ENCODE measurements at regions not wholly inside any gene's neighbourhood (a gene's known extent, or its start where the extent isn't known, plus 50 kb on each side); places are given as distances from the start of the nearest gene placed in this dataset.

GRCh38 chr13:108363666-108364065 lies 94.1 kb downstream of the TNFSF13B start:
- no peak for TF ChIP-seq RAD21 (CRISPR knock-in tag; conservative IDR thresholded peaks at IDR 0.05 in 1 of 2, IDR thresholded peaks at IDR 0.05 in 1 of 2)
- no peak for TF ChIP-seq TAF1 (IDR thresholded peaks at IDR 0.05; ENCODE audit: control insufficient read depth, extremely low read depth, insufficient read depth, low read length, severe bottlenecking)
- no peak for TF ChIP-seq ZNF589 (CRISPR knock-in tag; IDR thresholded peaks at IDR 0.05; ENCODE audit: low read depth)
- no peak for TF ChIP-seq KDM1A (IDR thresholded peaks at IDR 0.05)
- TF ChIP-seq HDAC2 (IDR thresholded peaks at IDR 0.05), result no peak
- TF ChIP-seq SREBF1 (IDR thresholded peaks at IDR 0.05; ENCODE audit: borderline replicate concordance, low read depth, low read length), result no peak
- TF ChIP-seq HEY1 (CRISPR knock-in tag; IDR thresholded peaks at IDR 0.05; ENCODE audit: borderline replicate concordance), result no peak
- no peak for TF ChIP-seq ZNF354B (CRISPR knock-in tag; IDR thresholded peaks at IDR 0.05)
- no peak for TF ChIP-seq THRA (IDR thresholded peaks at IDR 0.05)
- TF ChIP-seq CEBPG (CRISPR knock-in tag; IDR thresholded peaks at IDR 0.05), result no peak
- TF ChIP-seq CEBPG (tag; conservative IDR thresholded peaks at IDR 0.05 in 1 of 2, IDR thresholded peaks at IDR 0.05 in 1 of 2), result no peak
- TF ChIP-seq NBN (IDR thresholded peaks at IDR 0.05; ENCODE audit: low read depth), result no peak
- no peak for TF ChIP-seq POLR2AphosphoS5 (IDR thresholded peaks at IDR 0.05; ENCODE audit: control insufficient read depth, insufficient read depth, low read depth, low read length)
- no peak for TF ChIP-seq ZFP1 (CRISPR knock-in tag; IDR thresholded peaks at IDR 0.05)

Measured in K562 (cell line).